ENCODE measurements at regions not wholly inside any gene's neighbourhood (a gene's known extent, or its start where the extent isn't known, plus 50 kb on each side); places are given as distances from the start of the nearest gene placed in this dataset.
A peak's percentile ranks its signal among the peaks of the same experiment; 100 is the strongest.
"Not testable (repeated sequence)": the region's sequence is repeated elsewhere in the genome, so short reads cannot be mapped to it uniquely, and the experiment has no call there.

DNA sequence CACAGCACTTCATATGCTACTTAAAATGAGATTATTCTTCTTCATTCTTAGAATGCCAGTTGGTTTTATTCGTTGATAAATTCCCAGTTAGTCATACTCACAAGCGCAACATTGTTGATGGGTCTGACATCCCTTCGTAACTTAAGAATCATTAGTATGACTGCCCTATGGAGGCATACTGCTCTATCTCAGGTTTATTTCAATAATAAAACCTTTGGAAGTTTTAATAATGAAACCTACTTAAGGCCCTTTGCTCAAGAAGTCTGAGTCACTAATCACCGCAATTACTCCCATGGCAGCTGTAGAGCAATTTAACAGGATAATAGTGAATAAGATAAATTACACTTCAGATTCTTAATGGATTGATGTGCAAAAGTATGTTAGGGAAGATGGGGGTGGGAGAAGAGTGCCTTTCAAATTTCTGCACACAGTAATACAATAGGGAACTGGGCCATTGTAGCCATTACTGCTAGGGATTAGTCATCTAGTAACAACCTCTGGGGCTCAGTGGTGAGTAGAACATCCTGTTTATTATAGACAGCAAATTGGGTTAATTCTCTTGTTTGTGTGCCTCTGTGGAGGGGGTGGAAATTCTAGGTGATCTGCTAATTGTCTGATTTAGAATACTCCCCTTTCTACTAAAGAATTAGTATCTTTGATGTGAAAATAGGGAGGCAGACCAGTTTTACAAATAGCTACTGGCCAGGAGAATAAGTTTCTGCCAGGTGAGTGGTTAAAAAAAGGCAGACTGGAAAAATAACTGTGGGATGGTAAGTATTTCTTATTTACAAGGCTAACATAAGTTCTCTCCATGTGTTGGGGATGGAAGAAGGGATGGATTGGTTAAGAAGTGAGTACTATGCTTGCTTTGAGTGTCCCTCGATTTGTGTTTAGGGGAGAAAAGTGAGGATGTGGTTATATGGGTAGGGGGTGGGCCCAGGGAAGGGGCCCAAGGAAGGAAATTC, 74.5 kb upstream of the VKORC1L1 start:
- Histone ChIP-seq H3K4me1 (ENCODE audit: insufficient read depth, low read length) (peaks cover 6% of the 10 kb centered on the region; the same call in 1 of the 2 replicates), H3K4me2 (ENCODE audit: low read length) (no peak overlapping the region), H2AFZ (ENCODE audit: low read length) (no peak overlapping the region), H3K9ac (ENCODE audit: low read length) (no peak overlapping the region), H3F3A (ENCODE audit: low read length, unreplicated experiment) (no peaks in the 10 kb centered on the region), H3K4me3 (ENCODE audit: low read length) (no peak overlapping the region), H3K9me3 (ENCODE audit: low read length) (no peaks in the 10 kb centered on the region), H3K79me2 (ENCODE audit: low read length) (no peaks in the 10 kb centered on the region), H3K9me2 (replicated peaks; ENCODE audit: low read length) (no peaks in the 10 kb centered on the region), H4K20me1 (ENCODE audit: low read length) (no peaks in the 10 kb centered on the region), H3K27ac (ENCODE audit: low read length) (no peak overlapping the region), H3K27me3 (ENCODE audit: low read length) (no peaks in the 10 kb centered on the region), H3K36me3 (ENCODE audit: low read depth, low read length) (0 out of 2 replicates have a peak, but pooled peaks cover 2% of the 10 kb centered on the region)
- POLR2A ChIA-PET (ENCODE audit: unreplicated experiment): no interaction called here
- CTCF ChIA-PET: no interaction called here
- ATAC-seq (peak; percentile 96), DNase-seq (peak; percentile 35)
- no TSS peak for BruUV-seq (replicated peaks)
- TF ChIP-seq, protein P1, sequence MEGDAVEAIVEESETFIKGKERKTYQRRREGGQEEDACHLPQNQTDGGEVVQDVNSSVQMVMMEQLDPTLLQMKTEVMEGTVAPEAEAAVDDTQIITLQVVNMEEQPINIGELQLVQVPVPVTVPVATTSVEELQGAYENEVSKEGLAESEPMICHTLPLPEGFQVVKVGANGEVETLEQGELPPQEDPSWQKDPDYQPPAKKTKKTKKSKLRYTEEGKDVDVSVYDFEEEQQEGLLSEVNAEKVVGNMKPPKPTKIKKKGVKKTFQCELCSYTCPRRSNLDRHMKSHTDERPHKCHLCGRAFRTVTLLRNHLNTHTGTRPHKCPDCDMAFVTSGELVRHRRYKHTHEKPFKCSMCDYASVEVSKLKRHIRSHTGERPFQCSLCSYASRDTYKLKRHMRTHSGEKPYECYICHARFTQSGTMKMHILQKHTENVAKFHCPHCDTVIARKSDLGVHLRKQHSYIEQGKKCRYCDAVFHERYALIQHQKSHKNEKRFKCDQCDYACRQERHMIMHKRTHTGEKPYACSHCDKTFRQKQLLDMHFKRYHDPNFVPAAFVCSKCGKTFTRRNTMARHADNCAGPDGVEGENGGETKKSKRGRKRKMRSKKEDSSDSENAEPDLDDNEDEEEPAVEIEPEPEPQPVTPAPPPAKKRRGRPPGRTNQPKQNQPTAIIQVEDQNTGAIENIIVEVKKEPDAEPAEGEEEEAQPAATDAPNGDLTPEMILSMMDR (conservative IDR thresholded peaks at IDR 0.05; ENCODE audit: low read depth, low read length): no peak
- TF ChIP-seq EZH2phosphoT487 (IDR thresholded peaks at IDR 0.05; ENCODE audit: borderline replicate concordance, low read length) (no peak), EZH2 (IDR thresholded peaks at IDR 0.05; ENCODE audit: low read length, unreplicated experiment) (no peak)
- intact Hi-C loops (cut with micrococcal nuclease): no loop called here

DNA sequence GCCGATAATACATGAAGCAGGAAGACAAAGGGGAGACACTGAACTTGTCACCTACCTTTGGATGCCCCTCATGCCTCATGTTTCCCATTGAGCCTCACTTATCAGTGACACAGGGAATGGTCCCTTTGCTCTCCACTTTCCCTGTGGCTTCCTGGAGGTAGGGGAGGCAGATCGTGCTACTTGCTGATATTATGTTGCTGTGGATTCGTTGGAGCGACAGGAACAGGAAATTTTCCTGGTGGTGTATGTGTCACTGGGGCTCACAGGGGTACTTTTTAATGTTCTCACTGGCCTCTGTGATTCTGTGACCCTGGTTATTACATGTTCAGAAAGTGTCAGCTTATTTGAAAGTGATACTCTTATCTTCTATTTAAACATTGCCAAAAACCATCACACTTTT, 72.7 kb upstream of the VKORC1L1 start:
- DNase-seq; BruUV-seq (replicated peaks); H3K4me2 ChIP-seq (ENCODE audit: low read length); H4K20me1 ChIP-seq (ENCODE audit: low read length); H3K9ac ChIP-seq (ENCODE audit: low read length); ATAC-seq; CTCF ChIA-PET; intact Hi-C loops (cut with micrococcal nuclease); H2AFZ ChIP-seq (ENCODE audit: low read length); H3K4me1 ChIP-seq (ENCODE audit: insufficient read depth, low read length); H3K27ac ChIP-seq (ENCODE audit: low read length); H3K27me3 ChIP-seq (ENCODE audit: low read length); H3K79me2 ChIP-seq (ENCODE audit: low read length); H3F3A ChIP-seq (ENCODE audit: low read length, unreplicated experiment); H3K9me3 ChIP-seq (ENCODE audit: low read length); H3K36me3 ChIP-seq (ENCODE audit: low read depth, low read length); POLR2A ChIA-PET (ENCODE audit: unreplicated experiment); H3K9me2 ChIP-seq (replicated peaks; ENCODE audit: low read length); H3K4me3 ChIP-seq (ENCODE audit: low read length): not testable (repeated sequence)

DNA sequence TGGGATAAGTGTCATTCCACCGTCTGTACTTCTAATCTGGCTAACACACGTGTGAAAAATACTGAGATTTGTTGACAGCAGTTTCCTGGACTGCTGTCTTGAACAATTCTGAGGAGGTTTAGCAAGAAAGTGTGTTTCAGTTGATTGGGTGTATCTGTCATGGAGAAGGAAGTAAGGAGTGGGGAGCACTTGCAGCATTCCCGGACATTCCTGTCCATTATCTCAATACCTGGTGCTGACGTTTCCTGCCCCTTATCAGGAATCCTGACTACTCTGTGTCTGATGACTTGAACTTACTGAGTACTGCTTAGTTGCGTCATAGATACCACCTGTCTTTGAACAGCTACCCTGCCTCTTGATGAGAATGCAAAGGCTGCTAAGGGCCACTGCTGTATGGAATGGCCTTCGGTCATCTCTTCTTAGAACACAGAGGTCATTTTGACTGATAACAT, 72.0 kb upstream of the VKORC1L1 start:
- Histone ChIP-seq H3K4me3 (ENCODE audit: low read length) (no peak overlapping the region), H3K79me2 (ENCODE audit: low read length) (no peaks in the 10 kb centered on the region), H3K9me2 (replicated peaks; ENCODE audit: low read length) (no peaks in the 10 kb centered on the region), H2AFZ (ENCODE audit: low read length) (no peak overlapping the region), H3K4me1 (ENCODE audit: insufficient read depth, low read length) (peaks cover 6% of the 10 kb centered on the region; the same call in 1 of the 2 replicates), H3K36me3 (ENCODE audit: low read depth, low read length) (0 out of 2 replicates have a peak, but pooled peaks cover 2% of the 10 kb centered on the region), H4K20me1 (ENCODE audit: low read length) (no peaks in the 10 kb centered on the region), H3K27ac (ENCODE audit: low read length) (no peak overlapping the region), H3K9ac (ENCODE audit: low read length) (no peak overlapping the region), H3K4me2 (ENCODE audit: low read length) (no peak overlapping the region), H3K9me3 (ENCODE audit: low read length) (no peaks in the 10 kb centered on the region), H3F3A (ENCODE audit: low read length, unreplicated experiment) (no peaks in the 10 kb centered on the region), H3K27me3 (ENCODE audit: low read length) (no peaks in the 10 kb centered on the region)
- BruUV-seq (replicated peaks): no TSS peak
- ChIA-PET POLR2A (ENCODE audit: unreplicated experiment) (no interaction called here), CTCF (no interaction called here)
- no peak for ATAC-seq
- DNase-seq: no peak
- intact Hi-C loops (cut with micrococcal nuclease): no loop called here
- TF ChIP-seq, protein P1 (conservative IDR thresholded peaks at IDR 0.05; ENCODE audit: low read depth, low read length): no peak
- TF ChIP-seq EZH2 (IDR thresholded peaks at IDR 0.05; ENCODE audit: low read length, unreplicated experiment) (no peak), EZH2phosphoT487 (IDR thresholded peaks at IDR 0.05; ENCODE audit: borderline replicate concordance, low read length) (no peak)
